ENCODE measurements at regions not wholly inside any gene's neighbourhood (a gene's known extent, or its start where the extent isn't known, plus 50 kb on each side); places are given as distances from the start of the nearest gene placed in this dataset.

DNA sequence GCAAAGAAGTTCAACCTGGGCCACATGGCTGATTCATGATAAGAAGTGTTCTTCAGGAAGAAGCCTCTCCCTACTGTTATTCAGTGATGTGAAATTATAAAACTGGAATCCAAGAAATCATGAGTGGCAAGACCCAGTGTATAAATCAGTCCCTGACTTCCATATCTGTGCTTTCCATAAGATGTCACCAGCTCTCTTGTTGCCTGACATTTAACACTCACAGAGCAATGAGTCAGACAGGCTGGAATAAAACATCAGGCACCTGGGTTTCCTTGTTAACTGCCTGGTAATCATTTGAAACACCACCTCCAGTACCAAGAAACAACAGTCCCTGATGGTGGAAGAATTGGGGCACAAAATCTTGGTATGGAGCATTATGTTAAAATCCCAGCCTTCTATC is 76.1 kb downstream of the SCG2 start:
- peaks cover 0 to 9% (median 2%) of the 10 kb centered on the region in 3 experiments; a peak in 2 of 7 replicates for H3K36me3 Mint-ChIP-seq (ENCODE audit: insufficient read depth in 1 of 3, low read depth in 3 of 3)
- Histone ChIP-seq H4K8ac (replicated peaks; ENCODE audit: insufficient read length, low read depth, low read length) (no peak overlapping the region), H4K20me1 (ENCODE audit: control insufficient read depth, insufficient read depth, insufficient read length) (no peaks in the 10 kb centered on the region), H2BK5ac (ENCODE audit: insufficient read length, low read length) (no peak overlapping the region), H3K79me1 (ENCODE audit: insufficient read depth, low read depth, low read length, poor library complexity, severe bottlenecking) (no peaks in the 10 kb centered on the region), H3K23me2 (ENCODE audit: insufficient read length, low read depth, low read length, poor library complexity, severe bottlenecking) (no peaks in the 10 kb centered on the region), H2BK12ac (ENCODE audit: insufficient read length, low read depth, low read length) (no peak overlapping the region), H3T11ph (ENCODE audit: low read length) (no peak overlapping the region), H3K79me2 (ENCODE audit: insufficient read depth, low read length) (no peaks in the 10 kb centered on the region), H3K4me1 (ENCODE audit: insufficient read depth, low read length) (no peaks in the 10 kb centered on the region), H3K9me3 (ENCODE audit: control insufficient read depth, low read depth, low read length) (no peaks in the 10 kb centered on the region), H3K27me3 (ENCODE audit: insufficient read depth, low read length) (no peaks in the 10 kb centered on the region), H3K4me2 (ENCODE audit: insufficient read depth, insufficient read length, low read length) (no peak overlapping the region), H3K56ac (ENCODE audit: insufficient read length, low read depth, low read length) (no peak overlapping the region), H2BK15ac (ENCODE audit: low read depth, low read length) (no peak overlapping the region), H3K9ac (ENCODE audit: extremely low read depth, insufficient read length, low read length) (no peak overlapping the region), H3K14ac (ENCODE audit: insufficient read depth, low read length) (no peak overlapping the region), H2AK5ac (ENCODE audit: insufficient read length, low read length) (no peak overlapping the region), H2BK120ac (ENCODE audit: low read depth, low read length, poor library complexity, severe bottlenecking) (no peak overlapping the region), H2BK20ac (ENCODE audit: low read depth, low read length, poor library complexity, severe bottlenecking) (no peak overlapping the region), H3K18ac (ENCODE audit: insufficient read length, low read depth, low read length) (no peak overlapping the region), H4K5ac (ENCODE audit: insufficient read length, low read depth, low read length) (no peak overlapping the region), H4K91ac (ENCODE audit: insufficient read length, low read depth, low read length) (no peak overlapping the region), H3K4ac (ENCODE audit: low read depth, low read length) (no peak overlapping the region), H3K23ac (ENCODE audit: insufficient read length, low read depth, low read length) (no peak overlapping the region), H2AFZ (ENCODE audit: low read length) (no peak overlapping the region), H3K27ac (ENCODE audit: insufficient read length, low read depth, low read length) (no peak overlapping the region)
- TF ChIP-seq, protein P1, sequence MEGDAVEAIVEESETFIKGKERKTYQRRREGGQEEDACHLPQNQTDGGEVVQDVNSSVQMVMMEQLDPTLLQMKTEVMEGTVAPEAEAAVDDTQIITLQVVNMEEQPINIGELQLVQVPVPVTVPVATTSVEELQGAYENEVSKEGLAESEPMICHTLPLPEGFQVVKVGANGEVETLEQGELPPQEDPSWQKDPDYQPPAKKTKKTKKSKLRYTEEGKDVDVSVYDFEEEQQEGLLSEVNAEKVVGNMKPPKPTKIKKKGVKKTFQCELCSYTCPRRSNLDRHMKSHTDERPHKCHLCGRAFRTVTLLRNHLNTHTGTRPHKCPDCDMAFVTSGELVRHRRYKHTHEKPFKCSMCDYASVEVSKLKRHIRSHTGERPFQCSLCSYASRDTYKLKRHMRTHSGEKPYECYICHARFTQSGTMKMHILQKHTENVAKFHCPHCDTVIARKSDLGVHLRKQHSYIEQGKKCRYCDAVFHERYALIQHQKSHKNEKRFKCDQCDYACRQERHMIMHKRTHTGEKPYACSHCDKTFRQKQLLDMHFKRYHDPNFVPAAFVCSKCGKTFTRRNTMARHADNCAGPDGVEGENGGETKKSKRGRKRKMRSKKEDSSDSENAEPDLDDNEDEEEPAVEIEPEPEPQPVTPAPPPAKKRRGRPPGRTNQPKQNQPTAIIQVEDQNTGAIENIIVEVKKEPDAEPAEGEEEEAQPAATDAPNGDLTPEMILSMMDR (conservative IDR thresholded peaks at IDR 0.05) = no peak
- no peak for DNase-seq
- H3K9me3 Mint-ChIP-seq = peaks cover 0 to 7% of the 10 kb centered on the region in 2 experiments; a peak in 2 of 5 replicates
- peaks cover 0 to 3% of the 10 kb centered on the region in 2 experiments; a peak in 1 of 4 replicates for H3K4me1 Mint-ChIP-seq
- peaks cover 8% of the 10 kb centered on the region for H3K27me3 Mint-ChIP-seq (ENCODE audit: low read depth)
- H3K27ac Mint-ChIP-seq = no peak overlapping the region
- no peak overlapping the region for H3K4me3 Mint-ChIP-seq

All from H9 (cell line).